SIG-M5 treated with dmso at 0.1 percent for 504 hours (cell line): ENCODE measurements at regions not wholly inside any gene's neighbourhood (a gene's known extent, or its start where the extent isn't known, plus 50 kb on each side); places are given as distances from the start of the nearest gene placed in this dataset.

Experiments
- DNase-seq: peaks from one replicate; lab custom pipeline; 2025; ENCODE audit not compliant: unreplicated experiment; lab: John Stamatoyannopoulos, UW

DNA sequence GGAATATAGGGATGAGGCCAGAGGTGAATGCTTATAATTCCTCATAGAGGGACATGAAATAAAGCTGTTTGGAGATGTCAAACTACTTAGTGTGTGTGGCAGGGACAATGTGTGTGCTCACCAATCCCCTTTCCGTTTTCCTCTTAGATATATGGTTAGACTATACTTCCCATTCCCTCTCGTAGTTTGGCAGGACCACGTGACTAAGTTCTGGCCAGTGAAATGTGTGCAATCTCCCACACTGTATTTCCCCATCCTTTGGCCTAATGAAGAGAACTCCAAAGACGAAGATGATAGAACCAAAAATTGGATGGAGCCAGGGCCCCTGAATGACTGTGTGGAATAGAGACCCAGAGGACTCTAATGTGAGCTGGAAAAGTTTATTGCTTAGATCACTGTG lies 233.4 kb upstream of the KLF4 start:
- DNase-seq: no peak

GRCh38 chr9:107721705-107722245 lies 232.2 kb upstream of the KLF4 start:
- DNase-seq: no peak

GRCh38 chr9:107720501-107720900 lies 230.9 kb upstream of the KLF4 start:
- no peak for DNase-seq

GRCh38 chr9:107717529-107718314 lies 228.2 kb upstream of the KLF4 start:
- DNase-seq: no peak

- DNase-seq: no peak
Measured at GRCh38 chr9:107715740-107716139, 226.2 kb upstream of the KLF4 start.

DNA sequence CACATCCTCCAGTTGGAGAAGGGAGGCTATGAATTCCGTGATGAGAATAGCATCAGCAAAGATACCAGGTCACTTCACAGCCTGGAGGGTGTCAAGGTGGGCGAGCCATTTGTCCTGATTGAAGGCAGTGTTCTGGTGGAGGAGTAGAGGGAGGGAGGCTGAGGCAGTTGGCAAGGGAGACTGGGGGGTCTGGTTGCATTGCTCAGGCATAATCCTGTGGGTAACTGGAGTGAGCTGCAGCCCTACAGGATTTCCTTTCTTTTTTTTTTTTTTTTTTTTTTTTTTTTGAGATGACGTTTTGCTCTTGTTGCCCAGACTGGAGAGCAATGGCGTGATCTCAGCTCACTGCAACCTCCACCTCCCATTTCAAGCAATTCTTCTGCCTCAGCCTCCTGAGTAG lies 223.9 kb upstream of the KLF4 start:
- DNase-seq: no peak

GRCh38 chr9:107712390-107712789 lies 222.8 kb upstream of the KLF4 start:
- peak; percentile 63 for DNase-seq

DNA sequence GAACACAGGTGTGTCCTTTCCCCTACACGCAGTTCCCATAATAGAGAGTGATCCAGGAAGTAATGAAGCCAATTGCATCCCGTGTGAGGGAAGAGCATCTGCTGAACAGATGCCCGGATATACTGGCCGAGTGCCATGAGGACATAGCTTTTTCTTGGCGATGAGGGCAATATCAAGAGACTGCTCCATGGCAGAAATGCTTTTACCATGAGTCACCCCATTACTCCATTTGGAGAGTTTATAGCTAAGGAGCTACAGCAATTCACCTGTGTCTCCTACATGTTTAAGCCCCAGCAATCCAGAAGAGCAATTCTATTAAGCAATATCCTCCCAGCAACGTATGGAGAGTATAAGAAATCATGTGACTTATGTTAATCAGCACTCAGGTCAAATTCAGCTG lies 222.0 kb upstream of the KLF4 start:
- DNase-seq: no peak

DNA sequence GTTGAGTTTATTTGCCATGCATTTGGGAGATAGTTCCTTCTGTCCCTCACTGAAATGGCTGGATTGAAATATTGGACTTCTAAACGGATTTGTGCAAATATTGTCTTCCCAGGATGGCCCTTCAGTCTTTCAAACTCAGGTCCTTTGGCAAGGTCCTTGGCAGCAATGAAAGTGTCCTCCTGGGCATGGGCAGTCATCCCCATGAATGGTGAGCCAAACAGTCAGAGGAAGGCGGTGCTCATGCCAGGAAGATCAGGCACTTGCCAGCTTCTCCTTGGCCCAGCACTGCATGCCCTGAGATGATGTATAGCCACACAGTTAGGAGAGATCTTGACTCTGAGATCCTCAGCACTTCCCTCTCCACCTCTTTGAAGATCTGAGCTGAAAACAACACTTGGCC lies 221.4 kb upstream of the KLF4 start:
- DNase-seq: no peak

- no peak for DNase-seq
Measured at GRCh38 chr9:107710546-107710945, 221.0 kb upstream of the KLF4 start.

DNA sequence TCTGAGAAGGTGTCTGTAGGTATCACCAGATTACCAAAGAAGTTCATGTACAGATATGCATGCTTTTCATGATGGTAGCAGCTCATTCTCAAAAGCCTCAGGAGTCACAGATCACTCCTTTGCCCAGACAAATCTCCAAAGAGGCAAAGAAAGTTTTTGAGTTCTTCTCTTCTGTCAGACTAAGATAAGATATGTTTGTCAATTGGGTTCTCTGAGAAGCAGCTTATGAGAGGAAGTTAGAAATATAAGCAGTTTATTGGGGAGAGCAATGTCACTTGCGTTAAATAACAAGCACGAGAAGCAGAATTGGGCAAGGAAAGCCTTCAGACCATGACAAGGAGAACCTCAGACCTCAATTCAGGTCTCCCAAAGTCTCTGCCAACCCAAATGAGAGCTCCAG lies 219.2 kb upstream of the KLF4 start:
- DNase-seq: no peak

DNA sequence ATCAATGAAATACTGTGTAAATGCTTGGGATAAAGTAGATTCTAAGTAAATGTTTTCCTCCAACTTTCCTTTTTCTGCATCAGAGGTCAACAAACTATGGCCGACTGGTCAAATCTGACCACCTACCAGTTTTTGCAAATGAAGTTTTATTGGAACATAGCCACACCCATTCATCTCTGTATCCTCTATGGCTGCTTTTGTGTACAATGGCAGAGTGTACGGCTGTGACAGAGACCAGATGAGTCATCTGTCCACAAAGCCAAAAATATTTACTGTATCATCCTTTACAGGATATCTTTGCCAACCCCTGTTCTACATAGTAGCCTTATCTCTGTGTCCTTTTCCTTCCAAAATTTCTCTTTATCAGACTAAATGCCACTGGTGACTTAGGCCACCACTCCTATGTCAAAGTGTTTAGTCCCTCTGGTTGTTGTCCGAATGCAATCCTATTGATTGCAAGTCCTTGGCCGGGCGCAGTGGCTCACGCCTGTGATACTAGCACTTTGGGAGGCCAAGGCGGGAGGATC lies 218.4 kb upstream of the KLF4 start:
- DNase-seq: no peak

DNA sequence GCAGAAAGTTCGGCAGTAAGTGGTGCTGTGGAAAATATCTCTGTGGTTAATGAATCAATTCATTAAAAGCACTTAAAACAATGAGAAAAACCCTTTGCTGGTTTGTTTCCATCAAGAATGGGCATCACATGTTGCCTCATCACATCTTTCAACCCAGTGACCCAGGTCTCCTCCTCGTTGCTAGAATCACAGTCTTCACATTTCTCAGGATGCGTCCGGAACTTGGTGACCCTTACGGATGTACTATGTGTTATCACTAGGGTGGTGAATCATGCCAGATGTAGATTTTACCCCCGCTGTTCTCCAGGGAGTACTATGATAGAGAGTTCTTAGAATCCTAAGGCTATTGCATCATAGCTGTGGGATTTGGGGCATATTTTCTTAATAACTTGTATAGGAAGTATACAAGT lies 217.9 kb upstream of the KLF4 start:
- no peak for DNase-seq

GRCh38 chr9:107706701-107707427 lies 217.3 kb upstream of the KLF4 start:
- DNase-seq: no peak

GRCh38 chr9:107705521-107705920 lies 216.0 kb upstream of the KLF4 start:
- no peak for DNase-seq

DNA sequence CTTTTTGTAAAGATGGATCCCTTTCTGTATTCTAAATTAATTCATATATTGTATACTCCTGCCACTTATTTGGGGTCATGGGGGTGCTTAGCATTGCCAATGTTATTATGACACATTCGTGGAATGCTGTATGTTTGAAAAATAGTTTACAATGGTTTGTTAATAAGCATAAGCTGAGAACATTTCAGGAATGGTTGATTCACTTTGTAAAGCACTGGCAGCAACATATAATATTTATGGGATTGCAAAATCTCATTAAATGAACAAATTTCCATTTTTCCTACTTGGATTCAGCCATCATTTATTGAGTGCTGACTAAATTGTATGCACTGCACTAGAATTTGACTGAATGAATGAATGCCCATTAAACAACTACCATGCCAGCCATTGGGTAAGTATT lies 215.2 kb upstream of the KLF4 start:
- DNase-seq: no peak

GRCh38 chr9:107703651-107704050 lies 214.1 kb upstream of the KLF4 start:
- DNase-seq: no peak

- DNase-seq: no peak
Measured at GRCh38 chr9:107700847-107701246, 211.3 kb upstream of the KLF4 start.

DNA sequence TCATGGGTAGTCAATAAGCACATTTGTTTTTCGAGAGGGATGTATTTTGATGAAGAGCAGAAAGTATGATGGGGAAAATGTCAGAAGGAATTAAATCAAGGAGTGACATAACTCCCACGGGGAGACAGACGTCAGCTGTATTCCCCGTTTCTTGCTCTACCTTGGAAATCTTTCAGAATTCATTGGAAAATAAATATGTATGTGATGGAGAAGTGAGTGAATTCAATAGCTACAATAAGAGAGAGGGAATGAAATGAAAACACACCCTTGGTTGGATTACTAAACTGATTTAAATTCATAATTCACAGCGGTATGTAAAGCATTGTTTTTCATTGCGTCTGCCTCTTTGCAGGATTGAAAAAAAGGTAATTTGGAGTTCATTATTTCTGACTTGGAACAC lies 209.7 kb upstream of the KLF4 start:
- no peak for DNase-seq

DNA sequence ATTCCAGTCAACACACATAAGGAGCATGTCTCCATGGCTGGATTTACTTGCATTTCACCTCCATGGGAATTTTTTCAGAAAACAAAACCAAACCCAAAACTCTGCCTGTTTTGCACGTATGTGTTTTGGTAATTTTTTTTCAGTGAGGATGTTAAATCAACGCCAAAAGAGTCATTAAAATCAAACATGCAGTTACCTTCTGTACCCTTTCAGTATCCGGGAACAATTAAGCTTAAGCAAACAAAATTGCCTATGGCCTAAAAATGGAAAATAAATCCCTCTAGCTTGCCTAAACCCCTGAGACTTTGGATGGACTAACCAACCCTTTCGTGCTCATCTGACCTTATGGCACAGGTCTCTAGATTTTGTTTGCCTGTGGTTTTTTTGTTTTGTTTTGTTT lies 209.2 kb upstream of the KLF4 start:
- no peak for DNase-seq

- DNase-seq: no peak
Measured at GRCh38 chr9:107696302-107696701, 206.7 kb upstream of the KLF4 start.

- no peak for DNase-seq
Measured at GRCh38 chr9:107694390-107694789, 204.8 kb upstream of the KLF4 start.
